GM12891 (cell line): ENCODE measurements at regions not wholly inside any gene's neighbourhood (a gene's known extent, or its start where the extent isn't known, plus 50 kb on each side); places are given as distances from the start of the nearest gene placed in this dataset.
"Not testable (repeated sequence)": the region's sequence is repeated elsewhere in the genome, so short reads cannot be mapped to it uniquely, and the experiment has no call there.

Experiments used
- DNase-seq: peaks from one replicate; pipeline ENCODE4 v3.0.0; 2011; ENCODE audit warnings: low spot score; ENCODE audit not compliant: insufficient read length
- FAIRE-seq: peaks from 2 replicates; lab custom pipeline; 2011; peaks lifted over from hg19 to GRCh38; lab: Jason Lieb, UNC
- PAX5 ChIP-seq: IDR thresholded peaks from 2 replicates; pipeline ENCODE4 v1.6.1; 2011; ENCODE audit warnings: low read length, moderate library complexity, mild to moderate bottlenecking; ENCODE audit not compliant: insufficient read depth, severe bottlenecking
- POLR2A ChIP-seq: IDR thresholded peaks from 2 replicates; pipeline ENCODE4 v1.6.1; 2011; ENCODE audit warnings: low read depth, low read length, control low read depth
- POLR2AphosphoS5 ChIP-seq: IDR thresholded peaks from 2 replicates; pipeline ENCODE4 v1.6.1; 2011; ENCODE audit warnings: low read depth, low read length, control low read depth
- POU2F2 ChIP-seq: IDR thresholded peaks from 2 replicates; pipeline ENCODE4 v1.6.1; 2011; ENCODE audit warnings: low read depth, mild to moderate bottlenecking, control low read depth, low read length, moderate library complexity
- SPI1 ChIP-seq: IDR thresholded peaks from 2 replicates; pipeline ENCODE4 v1.6.1; 2011; ENCODE audit warnings: low read depth, low read length, control low read depth
- TAF1 ChIP-seq: IDR thresholded peaks from 2 replicates; pipeline ENCODE4 v1.6.1; 2011; ENCODE audit warnings: low read depth, low read length, control low read depth

DNA sequence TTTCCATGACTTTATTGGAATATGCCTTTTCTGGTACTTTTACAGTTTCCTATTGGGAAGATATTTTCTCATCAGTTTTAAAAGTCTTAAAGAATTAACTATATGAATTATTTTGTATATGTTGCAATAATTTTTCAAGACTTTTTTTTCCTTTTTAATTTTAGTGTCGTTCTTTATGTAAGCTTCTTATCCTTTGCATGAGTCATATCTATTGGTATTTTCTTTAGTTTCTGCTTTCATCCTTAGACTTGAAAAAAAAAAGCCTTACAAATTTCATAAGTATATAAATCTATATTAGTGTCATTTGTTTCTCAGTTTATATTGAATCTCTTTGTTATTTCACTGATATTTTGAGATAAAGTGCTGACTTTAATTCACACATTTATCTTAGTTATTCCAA lies 94.9 kb downstream of the DSEL start:
- DNase-seq (no peak), FAIRE-seq (no peak)
- no peak for TF ChIP-seq POU2F2
- TF ChIP-seq PAX5: no peak
- TF ChIP-seq POLR2AphosphoS5: no peak

DNA sequence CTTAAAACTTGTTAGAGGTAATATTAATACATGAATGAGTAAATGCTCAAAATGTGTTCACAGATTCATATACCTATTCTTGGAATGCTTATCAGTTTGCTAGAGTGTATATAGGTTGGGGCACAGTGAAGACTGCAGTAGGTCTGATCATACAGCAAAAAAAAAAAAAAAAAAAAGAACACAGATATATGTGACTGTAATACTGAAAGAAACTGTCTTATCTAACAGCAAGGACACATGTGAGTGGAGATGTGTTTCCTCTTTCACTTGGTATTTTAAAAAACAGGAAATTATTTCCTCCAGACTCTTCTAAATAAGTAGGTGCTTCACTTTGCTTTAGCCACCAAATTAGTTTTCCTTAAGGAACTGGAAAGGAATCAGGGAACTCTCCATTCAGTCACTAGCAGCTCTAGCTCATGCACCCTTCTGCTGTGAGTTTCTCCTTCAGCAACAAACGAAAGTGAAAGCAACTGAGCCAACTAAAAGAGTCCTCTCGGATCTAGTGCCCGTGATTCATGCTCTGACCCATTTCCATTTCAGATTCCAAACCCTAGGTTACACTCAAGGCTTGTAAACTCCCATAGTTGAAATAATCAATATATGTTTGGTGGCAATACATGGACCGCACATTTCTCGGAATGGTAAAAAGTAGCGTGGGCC lies 98.5 kb downstream of the DSEL start:
- FAIRE-seq (no peak), DNase-seq (peak; percentile 5)
- no peak for TF ChIP-seq POLR2AphosphoS5
- no peak for TF ChIP-seq SPI1
- TF ChIP-seq PAX5: no peak
- TF ChIP-seq TAF1: no peak
- no peak for TF ChIP-seq POLR2A
- TF ChIP-seq POU2F2: no peak

DNA sequence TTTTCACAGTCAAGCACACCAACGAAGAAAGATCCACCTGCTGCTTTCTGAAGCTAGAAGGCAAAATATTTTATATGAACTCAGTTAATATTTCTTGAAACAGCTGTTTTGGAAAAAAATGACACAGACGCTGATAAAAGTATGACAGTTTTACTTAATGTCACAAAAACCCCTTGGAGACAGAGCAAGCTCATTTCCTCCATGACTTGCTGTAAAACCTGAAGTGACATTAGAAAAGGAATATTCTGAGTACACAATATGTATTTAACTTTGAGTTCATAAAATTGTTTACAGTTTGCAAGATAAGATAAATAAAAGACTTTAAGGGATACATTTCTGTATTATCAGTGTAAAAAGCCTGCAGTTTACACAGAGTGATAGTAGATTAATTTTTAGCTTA lies 105.4 kb downstream of the DSEL start:
- DNase-seq: no peak
- FAIRE-seq: no peak
- TF ChIP-seq PAX5 (no peak), TAF1 (no peak), POU2F2 (no peak), POLR2AphosphoS5 (no peak), POLR2A (no peak), SPI1 (no peak)

DNA sequence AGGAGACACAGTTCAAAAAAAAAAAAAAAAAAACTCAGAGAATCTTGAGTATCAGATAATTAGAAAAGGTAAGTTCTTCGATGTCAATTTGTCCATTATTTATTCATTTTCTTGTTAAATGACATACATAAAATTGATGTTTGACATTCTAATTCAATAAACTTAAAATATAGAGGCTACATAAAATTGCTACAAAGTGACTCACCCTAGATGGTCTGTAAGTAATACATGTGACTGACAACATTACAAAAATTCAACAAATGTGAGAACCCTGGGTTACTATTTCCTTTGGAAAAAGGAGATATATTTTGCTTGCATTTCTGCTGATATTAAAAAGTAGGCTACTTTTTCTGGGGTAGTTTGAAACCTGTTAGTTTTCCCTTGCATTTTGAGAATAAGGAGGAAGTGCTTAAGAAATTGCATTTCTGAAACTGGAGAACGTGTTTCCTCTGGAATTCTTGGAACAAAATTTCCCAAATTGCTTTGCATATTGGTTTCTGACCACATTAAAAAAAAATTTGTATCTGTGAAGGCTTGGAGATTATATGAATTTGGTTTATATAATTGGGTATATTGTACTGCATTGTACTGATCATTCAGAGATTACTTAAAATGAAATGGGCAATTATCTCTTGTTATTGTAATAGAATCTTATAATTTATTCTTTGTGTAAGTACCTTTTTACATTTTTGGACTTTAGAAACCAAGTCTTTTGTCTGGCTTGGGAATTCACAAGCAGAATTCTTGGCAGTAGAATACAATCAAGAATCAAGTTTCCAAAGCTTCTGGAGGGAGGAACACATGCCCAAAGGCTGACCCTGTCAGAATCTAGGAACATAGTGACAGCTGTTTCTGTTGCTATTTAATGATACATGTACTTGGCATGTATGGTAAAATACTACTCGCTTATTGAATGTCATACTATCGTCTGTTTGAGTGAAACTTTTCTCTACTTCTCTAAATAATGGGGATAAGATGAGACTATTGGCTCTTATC lies 106.1 kb downstream of the DSEL start:
- TF ChIP-seq SPI1 (no peak), POU2F2 (no peak), TAF1 (no peak), POLR2A (no peak), PAX5 (no peak), POLR2AphosphoS5 (no peak)
- no peak for DNase-seq
- FAIRE-seq: no peak

DNA sequence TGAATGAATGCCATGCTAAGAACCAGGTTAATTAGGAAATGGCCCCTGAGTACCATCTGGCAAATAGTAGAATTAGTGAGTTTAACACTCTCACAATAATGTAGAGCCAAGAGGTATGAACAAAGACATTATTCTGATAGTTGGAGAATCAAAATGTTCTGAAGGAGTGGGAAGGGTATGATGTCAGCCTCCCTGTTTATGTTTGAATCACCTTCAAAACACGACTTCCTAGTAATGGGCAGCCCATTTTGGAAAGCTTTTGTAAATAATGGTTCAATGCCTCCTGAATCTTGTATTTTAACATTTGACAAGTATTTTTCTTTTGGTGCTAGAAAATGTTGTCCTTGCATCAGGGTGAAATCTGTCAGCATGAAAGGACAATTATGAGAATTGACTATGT lies 108.3 kb downstream of the DSEL start:
- no peak for FAIRE-seq
- TF ChIP-seq POLR2A: no peak
- no peak for TF ChIP-seq SPI1
- no peak for TF ChIP-seq POLR2AphosphoS5
- no peak for DNase-seq

DNA sequence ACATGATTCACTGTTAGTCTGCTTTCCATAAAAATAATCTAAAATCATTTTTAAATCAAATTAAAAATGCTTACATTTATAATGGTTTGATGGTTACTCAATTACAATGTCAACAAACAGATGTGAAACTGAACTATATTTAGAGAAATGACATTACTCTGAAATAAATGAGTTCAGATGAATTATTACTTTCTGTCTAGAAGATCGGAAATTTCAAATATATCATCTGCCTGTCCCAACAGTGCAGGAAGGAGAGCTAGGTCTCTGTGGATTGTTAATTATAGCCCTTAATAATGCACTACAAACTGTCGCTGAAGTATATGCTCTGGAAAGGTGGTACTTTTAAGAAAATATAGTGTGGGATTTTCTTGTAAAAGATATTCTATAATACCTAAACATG lies 109.8 kb downstream of the DSEL start:
- FAIRE-seq: no peak
- no peak for TF ChIP-seq TAF1
- no peak for TF ChIP-seq SPI1
- TF ChIP-seq PAX5: no peak
- TF ChIP-seq POLR2AphosphoS5: no peak
- no peak for TF ChIP-seq POU2F2
- TF ChIP-seq POLR2A: no peak
- DNase-seq: no peak

DNA sequence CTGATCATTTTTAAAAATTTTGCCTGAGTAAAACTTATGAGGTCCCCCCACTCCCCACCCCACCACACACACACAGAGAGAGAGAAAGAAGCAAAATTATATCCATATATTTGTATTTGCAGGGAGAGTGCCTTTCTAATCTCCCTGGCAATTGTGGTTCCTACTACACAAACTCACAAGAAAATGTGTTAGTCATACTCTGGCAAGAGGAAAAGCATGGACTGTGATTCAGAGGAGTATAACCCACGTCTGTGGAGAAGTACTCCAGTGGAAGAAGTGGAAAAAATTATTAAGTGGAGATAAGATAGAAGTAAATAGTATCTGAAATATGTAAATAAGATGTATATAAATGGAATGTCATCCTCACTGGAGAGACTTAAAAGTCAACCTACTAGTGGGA lies 114.0 kb downstream of the DSEL start:
- FAIRE-seq: no peak
- TF ChIP-seq TAF1 (no peak), POLR2A (no peak), POU2F2 (no peak), SPI1 (no peak), POLR2AphosphoS5 (no peak), PAX5 (no peak)

DNA sequence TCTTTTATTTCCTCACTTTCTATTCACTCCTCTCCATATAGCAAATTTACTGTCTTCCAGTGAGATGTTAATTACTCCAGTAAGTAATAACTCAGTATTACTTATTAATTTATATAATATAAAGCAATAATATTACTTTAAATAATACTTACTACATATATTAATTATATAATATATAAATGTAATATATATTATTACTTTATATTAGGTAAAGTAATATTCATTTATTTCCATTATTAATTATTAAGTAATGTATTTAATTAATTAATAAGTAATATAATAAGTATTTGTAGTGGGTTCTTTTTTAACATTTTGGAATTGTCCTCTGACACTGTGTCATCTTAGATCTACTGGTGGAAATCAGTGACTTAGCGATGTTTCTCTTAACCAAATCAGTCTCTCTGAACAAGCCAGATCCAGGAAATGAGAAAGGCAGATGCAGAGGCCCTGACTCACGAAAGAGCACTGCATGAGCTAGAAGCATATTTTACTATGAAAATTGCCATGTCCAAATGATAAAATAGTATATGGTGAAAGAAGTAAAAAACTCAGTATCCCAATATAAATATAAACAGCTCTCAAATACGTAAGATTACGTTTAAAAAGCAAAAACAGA lies 115.9 kb downstream of the DSEL start:
- no peak for DNase-seq
- TF ChIP-seq POLR2AphosphoS5 (no peak), TAF1 (no peak), POU2F2 (no peak), SPI1 (no peak), PAX5 (no peak), POLR2A (no peak)
- FAIRE-seq: no peak

More for the DNA sequence above, 114.0 kb downstream of the DSEL start:
- DNase-seq: no peak

DNA sequence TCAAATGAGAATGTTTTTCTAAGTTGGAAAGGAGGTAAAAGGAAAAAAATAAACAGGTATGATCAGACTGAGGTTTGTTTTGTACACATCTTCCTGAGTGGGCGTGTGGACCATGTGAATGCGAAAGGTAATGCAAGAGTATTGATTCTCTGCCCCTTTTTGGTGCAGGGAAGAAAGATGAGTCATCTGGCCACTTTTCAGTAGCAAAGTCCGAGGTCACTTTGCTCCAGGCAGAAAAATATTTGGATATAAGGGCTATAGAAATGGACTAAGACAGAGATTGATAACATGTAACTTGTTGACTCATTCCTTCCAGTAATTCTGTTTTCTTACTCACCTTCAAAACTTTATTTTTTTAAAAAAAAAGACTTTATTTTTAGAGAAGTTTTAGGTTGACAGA lies 130.5 kb downstream of the DSEL start:
- DNase-seq: no peak
- TF ChIP-seq POU2F2 (no peak), POLR2A (no peak), POLR2AphosphoS5 (no peak), PAX5 (no peak), SPI1 (no peak), TAF1 (no peak)
- FAIRE-seq: no peak

DNA sequence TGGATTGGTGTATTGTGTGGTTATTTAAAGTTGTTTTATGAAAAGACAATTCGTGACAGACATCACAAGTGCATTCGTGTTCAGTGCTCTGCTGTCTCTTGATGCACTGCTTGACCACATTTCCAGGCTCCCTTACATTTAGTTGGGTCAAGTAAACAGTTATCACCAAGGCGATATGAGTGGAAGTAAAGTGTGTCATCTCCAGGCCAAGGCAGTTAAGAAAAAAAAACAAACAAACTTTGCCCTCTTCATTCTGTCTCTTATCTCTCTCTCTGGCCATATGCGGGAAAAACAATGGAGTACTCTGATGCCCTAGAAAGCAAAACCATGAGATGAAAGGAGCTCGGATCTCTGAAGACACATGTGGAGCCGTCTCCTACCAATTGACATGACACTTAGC lies 131.1 kb downstream of the DSEL start:
- TF ChIP-seq PAX5 (no peak), SPI1 (no peak), POLR2AphosphoS5 (no peak), TAF1 (no peak), POLR2A (no peak), POU2F2 (no peak)
- FAIRE-seq (no peak), DNase-seq (no peak)

DNA sequence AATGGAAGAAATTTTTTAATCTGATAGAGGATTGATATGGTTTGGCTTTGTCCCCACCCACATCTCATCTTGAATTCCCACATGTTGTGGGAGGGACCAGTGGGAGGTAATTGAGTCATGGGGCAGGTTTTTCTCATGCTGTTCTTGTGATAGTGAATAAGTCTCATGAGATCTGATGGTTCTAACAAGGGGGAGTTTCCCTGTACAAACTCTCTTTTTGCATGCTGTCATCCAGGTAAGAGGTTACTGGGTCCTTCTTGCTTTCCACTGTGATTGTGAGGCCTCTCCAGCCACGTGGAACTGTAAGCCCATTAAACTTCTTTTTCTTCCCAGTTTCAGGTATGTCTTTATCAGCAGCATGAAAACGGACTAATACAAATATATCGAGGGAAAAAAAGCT lies 132.5 kb downstream of the DSEL start:
- not testable (repeated sequence) for FAIRE-seq, DNase-seq
